Endodermal cell (in vitro differentiated cells): ENCODE measurements at regions not wholly inside any gene's neighbourhood (a gene's known extent, or its start where the extent isn't known, plus 50 kb on each side); places are given as distances from the start of the nearest gene placed in this dataset.

ENCODE experiments used
- DNase-seq: peaks from one replicate; pipeline ENCODE4 v3.0.0-alpha.2; 2017
- H3K27ac ChIP-seq: 2 replicates; pipeline ENCODE4 v1.5.1; 2013; ENCODE audit warnings: mild to moderate bottlenecking, low read depth, low read length, moderate library complexity
- H3K27me3 ChIP-seq: 2 replicates; pipeline ENCODE4 v1.6.1; 2013; ENCODE audit warnings: mild to moderate bottlenecking, low read length, moderate library complexity; ENCODE audit not compliant: insufficient read depth, control insufficient read depth, poor library complexity, severe bottlenecking
- H3K36me3 ChIP-seq: 2 replicates; pipeline ENCODE4 v1.7.0; 2013; ENCODE audit warnings: mild to moderate bottlenecking, low read length, moderate library complexity; ENCODE audit not compliant: control insufficient read depth, insufficient read depth
- H3K4me1 ChIP-seq: one replicate; pipeline ENCODE4 v1.7.0; 2013; ENCODE audit warnings: low read length; ENCODE audit not compliant: control insufficient read depth, insufficient read depth
- H3K4me3 ChIP-seq: 2 replicates; pipeline ENCODE4 v1.5.1; 2013; ENCODE audit warnings: mild to moderate bottlenecking, low read length, moderate library complexity
- H3K9ac ChIP-seq: 2 replicates; pipeline ENCODE4 v1.6.1; 2013; ENCODE audit warnings: mild to moderate bottlenecking, low read length, moderate library complexity; ENCODE audit not compliant: poor library complexity, severe bottlenecking; ENCODE audit errors: extremely low read depth
- H3K9me3 ChIP-seq: 2 replicates; pipeline ENCODE4 v1.6.1; 2013; ENCODE audit warnings: mild to moderate bottlenecking, low read length, moderate library complexity; ENCODE audit not compliant: control insufficient read depth
- H3K27ac Mint-ChIP-seq: 2 replicates; pipeline ENCODE4 v1.8.0; 2020; ENCODE audit warnings: mixed read lengths
- H3K27me3 Mint-ChIP-seq: 2 replicates; pipeline ENCODE4 v1.8.0; 2021; ENCODE audit warnings: mild to moderate bottlenecking, mixed read lengths; ENCODE audit not compliant: insufficient read depth
- H3K36me3 Mint-ChIP-seq: 2 replicates; pipeline ENCODE4 v1.8.0; 2020; ENCODE audit warnings: low read depth, mixed read lengths
- H3K4me1 Mint-ChIP-seq: 2 replicates; pipeline ENCODE4 v1.8.0; 2020; ENCODE audit warnings: mixed read lengths
- H3K4me3 Mint-ChIP-seq: 2 replicates; pipeline ENCODE4 v1.8.0; 2020; ENCODE audit warnings: mild to moderate bottlenecking, moderate library complexity, mixed read lengths
- H3K9me3 Mint-ChIP-seq: 2 replicates; pipeline ENCODE4 v1.8.0; 2020; ENCODE audit warnings: mild to moderate bottlenecking, mixed read lengths
- CTCF ChIP-seq: fragments of 200-600 bp; sonication (generic); conservative IDR thresholded peaks from 2 replicates; pipeline ENCODE4 v1.5.0; 2021; ENCODE audit warnings: antibody characterized with exemption, mild to moderate bottlenecking
- WGBS, 2 experiments: methylation state at CpG; one replicate each; pipeline versions ENCODE4 v1.1.5 to v1.1.7; 2013; ENCODE audit warnings: missing lambda C conversion rate in 2 of 2, mixed read lengths in 1 of 2; ENCODE audit not compliant: insufficient coverage in 1 of 2, insufficient read length in 1 of 2; 5-methylcytosine and 5-hydroxymethylcytosine counted together

DNA sequence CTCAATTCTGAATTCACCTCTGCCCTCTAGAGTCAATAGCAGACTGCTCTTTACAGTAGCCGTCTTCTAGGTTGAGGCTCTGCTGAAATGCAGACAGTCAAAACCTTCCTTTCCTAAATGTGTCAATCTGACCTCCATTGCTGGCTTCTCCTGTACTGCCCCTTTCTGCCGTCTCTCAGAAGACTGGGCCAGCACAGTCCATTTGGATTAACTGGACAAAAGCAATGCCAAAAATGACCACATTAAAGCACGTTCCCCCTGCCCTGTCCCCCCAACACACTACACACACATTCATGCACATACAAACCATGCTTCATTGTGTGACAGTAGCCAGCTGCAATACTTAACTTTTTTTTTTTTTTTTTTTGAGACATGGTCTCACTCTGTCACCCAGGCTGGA lies 130.2 kb upstream of the LIFR start:
- no peak overlapping the region for H3K4me3 Mint-ChIP-seq
- no peak overlapping the region for H3K9ac ChIP-seq
- 85 to 91% methylated on average over 3 of the region's 3 CpGs for WGBS, 2 experiments
- H3K4me3 ChIP-seq: no peak overlapping the region
- no peaks in the 10 kb centered on the region for H3K9me3 ChIP-seq
- H3K27me3 ChIP-seq: no peaks in the 10 kb centered on the region
- H3K36me3 Mint-ChIP-seq: no peaks in the 10 kb centered on the region
- H3K27me3 Mint-ChIP-seq: peaks cover 14% of the 10 kb centered on the region
- no peak overlapping the region for H3K27ac ChIP-seq
- H3K4me1 Mint-ChIP-seq: peaks cover 4% of the 10 kb centered on the region
- H3K36me3 ChIP-seq: no peaks in the 10 kb centered on the region
- peaks cover 8% of the 10 kb centered on the region for H3K4me1 ChIP-seq
- H3K9me3 Mint-ChIP-seq: no peaks in the 10 kb centered on the region
- no peak overlapping the region for H3K27ac Mint-ChIP-seq
- no peak for TF ChIP-seq CTCF
- no peak for DNase-seq

DNA sequence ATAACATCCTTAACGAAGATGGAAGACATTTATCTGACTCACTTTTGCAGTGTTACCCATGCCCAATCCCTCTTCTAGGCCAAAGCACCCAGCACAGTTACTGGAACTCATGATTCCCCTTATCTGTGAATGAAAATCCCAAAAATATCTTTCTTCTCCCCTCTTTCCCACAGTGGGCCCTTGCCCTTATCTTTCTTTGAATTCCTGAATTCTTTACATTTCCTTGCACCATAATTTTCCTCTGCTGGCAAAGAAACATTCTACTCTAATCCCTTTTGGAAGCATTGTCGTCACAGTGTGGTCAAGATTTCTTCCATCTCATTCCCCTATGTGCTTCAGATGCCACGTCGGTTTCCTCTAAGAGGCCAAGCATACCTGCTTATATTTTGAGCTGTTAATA lies 135.9 kb upstream of the LIFR start:
- no peak overlapping the region for H3K27ac Mint-ChIP-seq
- no peaks in the 10 kb centered on the region for H3K36me3 ChIP-seq
- H3K9ac ChIP-seq: no peak overlapping the region
- peaks cover 12% of the 10 kb centered on the region for H3K4me1 ChIP-seq
- no peak overlapping the region for H3K27ac ChIP-seq
- H3K27me3 ChIP-seq: no peaks in the 10 kb centered on the region
- H3K4me3 ChIP-seq: no peak overlapping the region
- 92 to 93% methylated on average over 4 of the region's 4 CpGs for WGBS, 2 experiments
- no peak for TF ChIP-seq CTCF
- H3K4me1 Mint-ChIP-seq: peaks cover 24% of the 10 kb centered on the region
- no peak overlapping the region for H3K4me3 Mint-ChIP-seq
- no peaks in the 10 kb centered on the region for H3K9me3 ChIP-seq
- no peaks in the 10 kb centered on the region for H3K9me3 Mint-ChIP-seq
- no peak for DNase-seq
- H3K36me3 Mint-ChIP-seq: no peaks in the 10 kb centered on the region
- no peaks in the 10 kb centered on the region for H3K27me3 Mint-ChIP-seq

DNA sequence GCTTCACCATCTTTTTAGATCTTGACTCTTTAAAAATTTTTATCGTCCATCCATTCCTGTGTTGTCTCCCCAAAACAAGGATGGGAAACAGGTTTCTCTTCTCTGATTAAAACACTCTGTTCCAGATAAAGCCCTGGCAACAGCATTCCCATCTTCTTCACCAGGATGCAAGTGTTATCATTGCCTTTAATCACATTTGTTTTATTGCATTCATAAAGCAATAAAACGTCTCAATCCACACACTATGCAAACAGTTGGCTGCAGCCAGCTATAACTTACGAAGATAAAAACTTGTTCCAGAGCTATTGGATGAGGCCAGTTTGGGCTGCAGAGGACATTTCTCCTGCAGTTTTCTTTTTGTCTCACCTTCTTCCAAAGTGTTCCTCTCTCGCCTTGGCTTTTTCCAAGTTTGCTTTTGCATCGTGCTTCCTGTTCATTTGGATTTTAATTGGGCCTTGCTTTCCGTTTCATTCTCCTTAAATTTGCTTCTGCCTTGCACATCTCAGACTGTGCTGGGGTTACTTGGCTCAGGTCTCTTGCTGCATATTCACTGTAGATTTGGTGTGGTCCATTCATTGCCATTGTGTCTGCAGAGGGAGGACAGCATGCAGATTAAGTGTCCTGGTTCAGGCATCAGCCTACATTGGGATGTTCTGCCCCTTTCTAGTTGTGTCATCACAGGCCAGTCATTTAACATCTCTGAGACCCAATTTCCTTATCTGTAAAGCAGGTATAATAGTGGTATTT lies 136.5 kb upstream of the LIFR start:
- Mint-ChIP-seq H3K27me3 (no peaks in the 10 kb centered on the region), H3K9me3 (peaks cover 4% of the 10 kb centered on the region)
- no peak for TF ChIP-seq CTCF

More for the DNA sequence above, 136.5 kb upstream of the LIFR start:
- no peak overlapping the region for H3K4me3 Mint-ChIP-seq
- WGBS, 2 experiments: 89 to 92% methylated on average over 6 of the region's 6 CpGs
- Histone ChIP-seq H3K27me3 (no peaks in the 10 kb centered on the region), H3K4me3 (no peak overlapping the region), H3K4me1 (peaks cover 13% of the 10 kb centered on the region), H3K27ac (no peak overlapping the region), H3K9ac (no peak overlapping the region), H3K36me3 (no peaks in the 10 kb centered on the region), H3K9me3 (peaks cover 2% of the 10 kb centered on the region)
- no peak overlapping the region for H3K27ac Mint-ChIP-seq
- DNase-seq: no peak
- peaks cover 24% of the 10 kb centered on the region for H3K4me1 Mint-ChIP-seq
- no peaks in the 10 kb centered on the region for H3K36me3 Mint-ChIP-seq
